ENCODE measurements at regions not wholly inside any gene's neighbourhood (a gene's known extent, or its start where the extent isn't known, plus 50 kb on each side); places are given as distances from the start of the nearest gene placed in this dataset.

GRCh38 chr6:170176898-170177771 is 113.7 kb downstream of the DLL1 start:
- peak; percentile 29 for DNase-seq

- DNase-seq: no peak
These were observed 114.6 kb downstream of the DLL1 start for GRCh38 chr6:170176136-170176897.

- no peak for DNase-seq
These were observed 115.2 kb downstream of the DLL1 start for GRCh38 chr6:170175644-170176135.

GRCh38 chr6:170174771-170175643 is 115.9 kb downstream of the DLL1 start:
- no peak for DNase-seq

- DNase-seq: no peak
These were observed 116.6 kb downstream of the DLL1 start for GRCh38 chr6:170174124-170174770.

- DNase-seq: no peak
These were observed 117.5 kb downstream of the DLL1 start for GRCh38 chr6:170173335-170173881.

- DNase-seq: no peak
These were observed 118.0 kb downstream of the DLL1 start for GRCh38 chr6:170172825-170173256.

- no peak for DNase-seq
These were observed 118.5 kb downstream of the DLL1 start for GRCh38 chr6:170172392-170172791.

- DNase-seq: no peak
These were observed 123.2 kb downstream of the DLL1 start for GRCh38 chr6:170167657-170168159.

GRCh38 chr6:170166511-170167122 is 124.3 kb downstream of the DLL1 start:
- DNase-seq: no peak

- DNase-seq: no peak
These were observed 125.3 kb downstream of the DLL1 start for GRCh38 chr6:170165471-170166117.

- DNase-seq: no peak
These were observed 125.8 kb downstream of the DLL1 start for GRCh38 chr6:170165085-170165470.

GRCh38 chr6:170164271-170164900 is 126.5 kb downstream of the DLL1 start:
- DNase-seq: no peak

- no peak for DNase-seq
These were observed 127.3 kb downstream of the DLL1 start for GRCh38 chr6:170163405-170164170.

- no peak for DNase-seq
These were observed 128.0 kb downstream of the DLL1 start for GRCh38 chr6:170162775-170163404.

- DNase-seq: no peak
These were observed 128.7 kb downstream of the DLL1 start for GRCh38 chr6:170162011-170162774.

GRCh38 chr6:170160628-170161611 is 130.0 kb downstream of the DLL1 start:
- DNase-seq: no peak

Measured in NK-92 treated with Interleukin-12 subunit alpha and Interleukin-12 subunit beta, amount 100 ng/mL, for 24 hours (cell line).